ENCODE measurements at regions not wholly inside any gene's neighbourhood (a gene's known extent, or its start where the extent isn't known, plus 50 kb on each side); places are given as distances from the start of the nearest gene placed in this dataset.

DNA sequence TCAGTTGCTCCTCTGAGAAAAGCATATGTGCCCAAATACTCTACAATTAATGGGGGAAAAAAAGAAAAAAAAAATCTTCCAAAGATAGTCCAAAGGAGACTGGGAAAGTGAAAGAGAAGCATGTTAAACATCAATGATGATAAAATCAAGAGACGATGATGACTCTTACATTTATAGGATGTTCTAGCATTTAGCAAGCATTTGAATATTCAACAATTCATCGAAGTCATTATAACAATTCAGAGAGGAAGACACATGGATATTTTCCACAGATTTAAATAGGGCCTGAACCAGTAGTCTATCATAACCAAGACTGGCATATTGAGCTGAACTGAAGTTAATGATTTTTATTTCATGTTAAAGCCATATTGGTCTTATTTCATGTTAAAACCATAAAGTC lies 528.4 kb downstream of the INHBA start (continued):
- no peak for TF ChIP-seq CHD7 (IDR thresholded peaks at IDR 0.05; ENCODE audit: insufficient replicate concordance, low read length)
- no peak for TF ChIP-seq JUND (IDR thresholded peaks at IDR 0.05; ENCODE audit: low read length)
- TF ChIP-seq SRF (IDR thresholded peaks at IDR 0.05; ENCODE audit: low read depth, low read length): no peak
- no peak for TF ChIP-seq FOSL1 (IDR thresholded peaks at IDR 0.05; ENCODE audit: insufficient read depth, low read depth, low read length)
- TF ChIP-seq GABPA (IDR thresholded peaks at IDR 0.05; ENCODE audit: borderline replicate concordance, insufficient read depth, low read length): no peak
- TF ChIP-seq ATF3 (IDR thresholded peaks at IDR 0.05; ENCODE audit: insufficient read depth, low read depth, low read length): no peak
- no peak for TF ChIP-seq TAF7 (optimal IDR thresholded peaks at IDR 0.05; ENCODE audit: borderline replicate concordance, low read depth, low read length)
- no peak for TF ChIP-seq KDM4A (IDR thresholded peaks at IDR 0.05; ENCODE audit: low read depth, low read length, severe bottlenecking)
